Stomach (tissue), 8 donors: ENCODE measurements at regions not wholly inside any gene's neighbourhood (a gene's known extent, or its start where the extent isn't known, plus 50 kb on each side); places are given as distances from the start of the nearest gene placed in this dataset.

Experiments used
- DNase-seq, 2 donors: peaks; one replicate each; pipeline versions ENCODE4 v3.0.0 to v3.0.0-alpha.2; 2013 to 2019
- H3K27ac ChIP-seq, 5 donors: fragments of 200-600 bp in 4 of 5; sonication (generic) in 4 of 5; one replicate each; pipeline ENCODE4 v1.5.1; 2013 to 2019; ENCODE audit warnings: mild to moderate bottlenecking in 1 of 5, moderate library complexity in 1 of 5
- H3K27me3 ChIP-seq, 3 donors: fragments of 200-600 bp; sonication (generic); one replicate each; pipeline ENCODE4 v1.5.1; 2017 to 2019; ENCODE audit warnings: mixed run types in 1 of 3
- H3K36me3 ChIP-seq, 4 donors: fragments of 200-600 bp; sonication (generic); 1 replicate in 3 of 4; 2 replicates in 1 of 4; pipeline ENCODE4 v1.5.1; 2016 to 2019
- H3K4me1 ChIP-seq, 4 donors: fragments of 200-600 bp; sonication (generic); one replicate each; pipeline ENCODE4 v1.5.1; 2016 to 2019
- H3K4me3 ChIP-seq, 4 donors: fragments of 200-600 bp; sonication (generic) in 3 of 4; one replicate each; pipeline ENCODE4 v1.5.1; 2016 to 2019; ENCODE audit warnings: mild to moderate bottlenecking in 1 of 4
- H3K9me3 ChIP-seq, 4 donors: fragments of 200-600 bp; sonication (generic); one replicate each; pipeline ENCODE4 v1.5.1; 2016 to 2019
- EP300 ChIP-seq: sonication (generic); formaldehyde crosslinking; IDR thresholded peaks from one replicate; pipeline ENCODE4 v1.6.1; 2017; ENCODE audit warnings: antibody characterized with exemption
- POLR2A ChIP-seq, 4 donors: fragments of 450-650 bp; IDR thresholded peaks; one replicate each; pipeline ENCODE4 v1.6.1; 2016; ENCODE audit warnings: antibody characterized with exemption in 4 of 4, control low read depth in 2 of 4, mild to moderate bottlenecking in 1 of 4, moderate library complexity in 1 of 4
- POLR2AphosphoS5 ChIP-seq, 3 donors: sonication (generic); formaldehyde crosslinking; IDR thresholded peaks; one replicate each; pipeline ENCODE4 v1.6.1; 2016; ENCODE audit warnings: antibody characterized with exemption in 3 of 3
- WGBS, 5 donors: extraction: QIAGEN DNeasy Blood & Tissue Kit in 3 of 5; methylation state at CpG; one replicate each; pipeline versions ENCODE4 v1.1.5 to v1.1.7; 2013 to 2018; 5-methylcytosine and 5-hydroxymethylcytosine counted together
- intact Hi-C: fragments of 100-400 bp; cut with DNase I; formaldehyde crosslinking; loops from one replicate; pipeline ENCODE4 v1.15.1; 2023; ENCODE audit warnings: low total_unique reads
- TF ChIP-seq, protein P1 (sequence below), 7 experiments: fragments of 450-650 bp in 4 of 7; fragments of 200-600 bp in 3 of 7; sonication (generic) in 3 of 7; IDR thresholded peaks; one replicate each; pipeline ENCODE4 v1.5.1; 2016 to 2019; ENCODE audit warnings: antibody characterized with exemption in 7 of 7, control low read depth in 2 of 7, mild to moderate bottlenecking in 1 of 7
- donor health status: healthy with polysubstance abuse.
- donor health status: Bipolar disorder and iron deficiency.
- donor health status: healthy.

DNA sequence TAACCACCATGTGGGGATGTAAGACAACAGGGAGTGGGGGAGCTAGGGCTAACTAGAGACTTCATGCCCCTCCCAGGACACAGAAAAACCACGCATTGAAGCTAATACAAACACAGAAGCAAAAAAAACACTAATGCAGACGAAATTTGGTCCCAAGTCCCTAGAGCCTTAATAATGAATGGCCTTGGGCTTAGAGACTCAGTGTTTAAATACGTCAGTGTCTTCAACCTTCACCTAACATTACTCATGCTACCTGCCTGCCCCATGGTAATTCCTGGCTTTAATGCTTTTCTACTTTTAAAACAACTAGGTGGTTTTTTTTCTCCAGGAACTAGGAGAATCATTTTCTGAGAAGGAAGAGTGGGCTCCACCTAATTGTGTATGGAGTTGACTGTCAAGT is 64.1 kb upstream of the ITSN2 start:
- DNase-seq, result no peak
- 61 to 71% (median 68%) methylated on average over 3 of the region's 3 CpGs for WGBS, 5 donors
- intact Hi-C loops, result no loop called here

DNA sequence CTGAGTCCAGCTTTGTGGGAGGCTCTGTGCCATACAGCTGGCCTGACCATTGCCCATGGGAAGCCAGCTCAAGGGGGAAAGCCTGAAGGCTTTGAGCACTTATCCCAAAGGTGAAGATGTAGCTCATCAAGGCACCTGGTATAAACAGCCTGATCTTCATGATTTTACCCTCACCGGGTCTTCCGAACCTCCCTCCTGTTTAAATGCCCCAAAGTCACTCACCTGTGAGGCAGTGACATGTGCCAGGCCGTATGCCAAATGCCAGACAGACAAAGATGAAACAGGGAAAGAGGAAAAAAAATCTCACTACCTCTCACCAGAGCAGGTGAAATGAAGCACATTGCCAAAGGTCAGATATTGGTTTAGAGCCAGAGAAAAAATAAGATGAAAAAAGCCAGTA is 62.8 kb upstream of the ITSN2 start:
- H3K27ac ChIP-seq, result no peak overlapping the region
- no peak overlapping the region for H3K4me3 ChIP-seq
- H3K4me1 ChIP-seq, result peaks cover 0 to 4% (median 0%) of the 10 kb centered on the region in 4 donors
- intact Hi-C loops, result no loop called here
- no peak for TF ChIP-seq EP300
- no peak for TF ChIP-seq POLR2A (IDR thresholded peaks at IDR 0.05)
- TF ChIP-seq, protein P1, sequence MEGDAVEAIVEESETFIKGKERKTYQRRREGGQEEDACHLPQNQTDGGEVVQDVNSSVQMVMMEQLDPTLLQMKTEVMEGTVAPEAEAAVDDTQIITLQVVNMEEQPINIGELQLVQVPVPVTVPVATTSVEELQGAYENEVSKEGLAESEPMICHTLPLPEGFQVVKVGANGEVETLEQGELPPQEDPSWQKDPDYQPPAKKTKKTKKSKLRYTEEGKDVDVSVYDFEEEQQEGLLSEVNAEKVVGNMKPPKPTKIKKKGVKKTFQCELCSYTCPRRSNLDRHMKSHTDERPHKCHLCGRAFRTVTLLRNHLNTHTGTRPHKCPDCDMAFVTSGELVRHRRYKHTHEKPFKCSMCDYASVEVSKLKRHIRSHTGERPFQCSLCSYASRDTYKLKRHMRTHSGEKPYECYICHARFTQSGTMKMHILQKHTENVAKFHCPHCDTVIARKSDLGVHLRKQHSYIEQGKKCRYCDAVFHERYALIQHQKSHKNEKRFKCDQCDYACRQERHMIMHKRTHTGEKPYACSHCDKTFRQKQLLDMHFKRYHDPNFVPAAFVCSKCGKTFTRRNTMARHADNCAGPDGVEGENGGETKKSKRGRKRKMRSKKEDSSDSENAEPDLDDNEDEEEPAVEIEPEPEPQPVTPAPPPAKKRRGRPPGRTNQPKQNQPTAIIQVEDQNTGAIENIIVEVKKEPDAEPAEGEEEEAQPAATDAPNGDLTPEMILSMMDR (IDR thresholded peaks at IDR 0.05), result no peak
- TF ChIP-seq POLR2AphosphoS5 (IDR thresholded peaks at IDR 0.05), result no peak
- no peaks in the 10 kb centered on the region for H3K9me3 ChIP-seq
- DNase-seq, result no peak
- no peaks in the 10 kb centered on the region for H3K27me3 ChIP-seq
- WGBS, 5 donors, result 72 to 79% (median 74%) methylated on average over 3 of the region's 3 CpGs
- H3K36me3 ChIP-seq, result no peaks in the 10 kb centered on the region

More for the DNA sequence above, 64.1 kb upstream of the ITSN2 start:
- Histone ChIP-seq H3K9me3 (no peaks in the 10 kb centered on the region), H3K27ac (no peak overlapping the region), H3K27me3 (no peaks in the 10 kb centered on the region), H3K4me3 (no peak overlapping the region), H3K4me1 (peaks cover 0 to 5% (median 2%) of the 10 kb centered on the region in 4 donors), H3K36me3 (no peaks in the 10 kb centered on the region)
- TF ChIP-seq, protein P1 (IDR thresholded peaks at IDR 0.05), result no peak
- TF ChIP-seq POLR2AphosphoS5 (IDR thresholded peaks at IDR 0.05) (no peak), POLR2A (IDR thresholded peaks at IDR 0.05) (no peak), EP300 (no peak)

DNA sequence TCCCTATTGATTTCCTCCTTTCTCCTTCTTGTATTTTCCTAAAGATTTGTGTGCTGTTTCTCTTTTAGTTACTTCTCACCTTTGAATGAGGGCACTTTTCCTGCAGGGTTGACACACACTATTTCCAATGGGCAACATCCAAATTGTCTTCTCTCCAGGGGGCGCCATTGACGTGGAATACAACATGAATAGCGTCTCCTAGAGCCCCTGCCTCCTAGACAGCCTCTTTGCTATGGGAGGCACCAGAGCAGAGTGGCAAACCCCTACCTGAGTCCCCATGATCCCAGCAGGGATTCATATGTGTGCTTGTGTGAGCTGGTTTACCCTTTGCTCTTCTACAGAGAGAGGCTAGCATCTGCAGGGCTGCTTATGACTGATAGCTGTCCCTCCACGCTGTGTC is 61.3 kb upstream of the ITSN2 start:
- Histone ChIP-seq H3K36me3 (no peaks in the 10 kb centered on the region), H3K9me3 (no peaks in the 10 kb centered on the region), H3K4me1 (peaks cover 0 to 4% (median 0%) of the 10 kb centered on the region in 4 donors), H3K27ac (no peak overlapping the region), H3K27me3 (no peaks in the 10 kb centered on the region), H3K4me3 (no peak overlapping the region)
- TF ChIP-seq, protein P1 (IDR thresholded peaks at IDR 0.05), result peak in 4 of 7 experiments; percentile 17 to 49 (median 48)
- no peak for TF ChIP-seq POLR2A (IDR thresholded peaks at IDR 0.05)
- peak; percentile 68 to 74 for DNase-seq
- WGBS, 5 donors, result 25 to 29% (median 27%) methylated on average over 4 of the region's 4 CpGs
- intact Hi-C loops, result no loop called here

DNA sequence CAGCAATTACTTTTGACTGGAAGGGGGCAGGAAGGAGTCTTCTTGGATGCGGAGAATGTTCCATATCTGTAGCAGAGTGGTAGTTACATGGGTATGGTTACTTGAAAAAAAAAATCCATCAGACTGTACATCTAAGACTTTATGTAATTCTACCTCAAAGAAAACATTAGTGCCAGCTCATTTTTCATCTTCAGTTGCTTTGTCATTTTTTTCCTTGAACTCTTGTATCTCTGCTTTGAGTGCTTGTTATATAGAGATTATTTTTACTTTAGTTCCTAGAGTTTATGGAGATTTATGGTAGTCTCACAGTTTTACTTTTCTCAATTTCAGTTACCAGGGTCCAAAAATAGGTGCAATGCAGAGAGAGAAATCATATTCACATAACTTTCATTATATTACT is 60.0 kb upstream of the ITSN2 start:
- Histone ChIP-seq H3K4me1 (peaks cover 0 to 4% (median 0%) of the 10 kb centered on the region in 4 donors), H3K4me3 (no peak overlapping the region), H3K36me3 (no peaks in the 10 kb centered on the region), H3K27ac (no peak overlapping the region), H3K9me3 (no peaks in the 10 kb centered on the region), H3K27me3 (no peaks in the 10 kb centered on the region)
- 12 to 47% (median 40%) methylated on average over 1 of the region's 1 CpG for WGBS, 5 donors
- intact Hi-C loops, result no loop called here
- DNase-seq, result no peak
- TF ChIP-seq, protein P1 (IDR thresholded peaks at IDR 0.05), result no peak
- TF ChIP-seq POLR2A (IDR thresholded peaks at IDR 0.05), result no peak
- TF ChIP-seq EP300, result no peak
- TF ChIP-seq POLR2AphosphoS5 (IDR thresholded peaks at IDR 0.05), result no peak
